GM12891 (cell line): ENCODE measurements at regions not wholly inside any gene's neighbourhood (a gene's known extent, or its start where the extent isn't known, plus 50 kb on each side); places are given as distances from the start of the nearest gene placed in this dataset.

Experiments used
- PAX5 ChIP-seq: IDR thresholded peaks from 2 replicates; pipeline ENCODE4 v1.6.1; 2011; ENCODE audit warnings: low read length, moderate library complexity, mild to moderate bottlenecking; ENCODE audit not compliant: insufficient read depth, severe bottlenecking
- POLR2A ChIP-seq: IDR thresholded peaks from 2 replicates; pipeline ENCODE4 v1.6.1; 2011; ENCODE audit warnings: low read depth, low read length, control low read depth
- POLR2AphosphoS5 ChIP-seq: IDR thresholded peaks from 2 replicates; pipeline ENCODE4 v1.6.1; 2011; ENCODE audit warnings: low read depth, low read length, control low read depth
- POU2F2 ChIP-seq: IDR thresholded peaks from 2 replicates; pipeline ENCODE4 v1.6.1; 2011; ENCODE audit warnings: low read depth, mild to moderate bottlenecking, control low read depth, low read length, moderate library complexity
- SPI1 ChIP-seq: IDR thresholded peaks from 2 replicates; pipeline ENCODE4 v1.6.1; 2011; ENCODE audit warnings: low read depth, low read length, control low read depth
- TAF1 ChIP-seq: IDR thresholded peaks from 2 replicates; pipeline ENCODE4 v1.6.1; 2011; ENCODE audit warnings: low read depth, low read length, control low read depth

- TF ChIP-seq POLR2AphosphoS5, result no peak
- no peak for TF ChIP-seq TAF1
- TF ChIP-seq POLR2A, result no peak
- no peak for TF ChIP-seq SPI1
- TF ChIP-seq PAX5, result no peak
- TF ChIP-seq POU2F2, result no peak
These were observed 930.2 kb upstream of the ALCAM start for GRCh38 chr3:104436506-104436905.
